ENCODE measurements at regions not wholly inside any gene's neighbourhood (a gene's known extent, or its start where the extent isn't known, plus 50 kb on each side); places are given as distances from the start of the nearest gene placed in this dataset.

DNA sequence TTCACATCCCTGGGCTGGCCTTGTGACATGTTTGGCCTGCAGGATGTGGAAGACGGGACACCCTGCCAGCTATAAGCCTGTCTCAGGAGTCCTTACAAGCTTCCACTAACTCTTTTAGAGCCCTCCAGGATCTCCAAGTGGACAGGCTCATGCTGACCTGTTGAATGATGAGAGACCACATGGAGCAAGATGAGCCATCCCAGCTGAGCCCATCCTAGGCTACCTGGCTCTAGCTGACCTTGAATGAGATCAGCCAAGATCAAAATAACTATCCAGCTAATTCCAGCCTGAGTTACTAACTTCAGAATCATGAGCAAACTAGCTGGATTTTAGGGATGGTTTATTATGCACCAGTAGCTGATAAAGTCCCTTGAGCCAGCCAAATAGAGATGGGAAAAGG lies 169.5 kb downstream of the TFAP2C start:
- intact Hi-C loops (cut with DNase I): no loop called here
- no peaks in the 10 kb centered on the region for H3K27me3 ChIP-seq
- H3K4me3 ChIP-seq: no peak overlapping the region
- no peaks in the 10 kb centered on the region for H3K4me1 ChIP-seq
- no peak overlapping the region for H3K27ac ChIP-seq
- H3K9me3 ChIP-seq: no peaks in the 10 kb centered on the region
- TF ChIP-seq, protein P1, sequence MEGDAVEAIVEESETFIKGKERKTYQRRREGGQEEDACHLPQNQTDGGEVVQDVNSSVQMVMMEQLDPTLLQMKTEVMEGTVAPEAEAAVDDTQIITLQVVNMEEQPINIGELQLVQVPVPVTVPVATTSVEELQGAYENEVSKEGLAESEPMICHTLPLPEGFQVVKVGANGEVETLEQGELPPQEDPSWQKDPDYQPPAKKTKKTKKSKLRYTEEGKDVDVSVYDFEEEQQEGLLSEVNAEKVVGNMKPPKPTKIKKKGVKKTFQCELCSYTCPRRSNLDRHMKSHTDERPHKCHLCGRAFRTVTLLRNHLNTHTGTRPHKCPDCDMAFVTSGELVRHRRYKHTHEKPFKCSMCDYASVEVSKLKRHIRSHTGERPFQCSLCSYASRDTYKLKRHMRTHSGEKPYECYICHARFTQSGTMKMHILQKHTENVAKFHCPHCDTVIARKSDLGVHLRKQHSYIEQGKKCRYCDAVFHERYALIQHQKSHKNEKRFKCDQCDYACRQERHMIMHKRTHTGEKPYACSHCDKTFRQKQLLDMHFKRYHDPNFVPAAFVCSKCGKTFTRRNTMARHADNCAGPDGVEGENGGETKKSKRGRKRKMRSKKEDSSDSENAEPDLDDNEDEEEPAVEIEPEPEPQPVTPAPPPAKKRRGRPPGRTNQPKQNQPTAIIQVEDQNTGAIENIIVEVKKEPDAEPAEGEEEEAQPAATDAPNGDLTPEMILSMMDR (IDR thresholded peaks at IDR 0.05): no peak
- H3K36me3 ChIP-seq: no peaks in the 10 kb centered on the region
- DNase-seq (ENCODE audit: low spot score in 2 of 2): no peak

DNA sequence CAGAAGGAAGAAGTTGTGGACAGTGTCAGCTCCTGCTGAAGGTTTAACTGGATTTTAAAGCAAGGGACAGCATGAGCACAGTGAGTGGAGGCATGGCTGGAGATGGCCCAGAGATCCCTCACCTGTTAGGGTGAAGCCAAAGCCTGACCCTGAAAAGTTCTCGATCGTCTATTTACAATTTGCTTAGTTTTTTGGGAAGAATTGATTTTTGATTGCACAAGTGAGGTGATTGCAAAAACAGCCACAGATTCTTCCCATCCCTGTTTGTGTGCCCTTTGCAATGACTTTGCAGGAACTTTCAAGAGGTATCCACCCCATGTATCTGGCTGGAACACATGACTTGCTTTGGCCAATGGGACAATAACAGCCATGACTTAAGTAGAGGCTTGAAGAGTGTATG lies 170.1 kb downstream of the TFAP2C start:
- Histone ChIP-seq H3K4me1 (no peaks in the 10 kb centered on the region), H3K36me3 (no peaks in the 10 kb centered on the region), H3K27ac (no peak overlapping the region), H3K9me3 (no peaks in the 10 kb centered on the region), H3K27me3 (no peaks in the 10 kb centered on the region), H3K4me3 (no peak overlapping the region)
- intact Hi-C loops (cut with DNase I): no loop called here
- TF ChIP-seq, protein P1 (IDR thresholded peaks at IDR 0.05): no peak
- no peak for DNase-seq (ENCODE audit: low spot score in 2 of 2)

DNA sequence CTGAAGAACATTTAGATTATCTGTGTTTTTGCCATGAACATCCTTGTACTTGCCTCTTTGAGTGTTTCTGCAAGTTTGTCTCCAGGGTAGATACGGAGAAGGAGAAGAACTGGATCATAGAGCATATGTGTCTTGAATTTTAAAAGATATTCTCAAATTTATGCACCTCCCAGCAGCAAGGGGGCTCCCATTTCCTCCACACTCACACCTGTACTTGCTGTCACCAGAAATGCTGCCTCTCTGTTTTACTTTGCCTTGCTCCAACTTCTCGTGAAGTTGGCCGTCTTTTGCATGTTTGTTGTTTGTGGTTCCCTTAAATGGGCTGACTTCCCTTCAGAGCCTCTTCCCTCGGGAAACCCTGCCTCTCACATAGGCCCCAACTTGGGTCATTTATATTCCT lies 171.0 kb downstream of the TFAP2C start:
- Histone ChIP-seq H3K27ac (no peak overlapping the region), H3K27me3 (no peaks in the 10 kb centered on the region), H3K4me3 (no peak overlapping the region), H3K4me1 (no peaks in the 10 kb centered on the region), H3K36me3 (no peaks in the 10 kb centered on the region), H3K9me3 (no peaks in the 10 kb centered on the region)
- DNase-seq (ENCODE audit: low spot score in 2 of 2): no peak
- intact Hi-C loops (cut with DNase I): no loop called here
- TF ChIP-seq, protein P1 (IDR thresholded peaks at IDR 0.05): no peak

DNA sequence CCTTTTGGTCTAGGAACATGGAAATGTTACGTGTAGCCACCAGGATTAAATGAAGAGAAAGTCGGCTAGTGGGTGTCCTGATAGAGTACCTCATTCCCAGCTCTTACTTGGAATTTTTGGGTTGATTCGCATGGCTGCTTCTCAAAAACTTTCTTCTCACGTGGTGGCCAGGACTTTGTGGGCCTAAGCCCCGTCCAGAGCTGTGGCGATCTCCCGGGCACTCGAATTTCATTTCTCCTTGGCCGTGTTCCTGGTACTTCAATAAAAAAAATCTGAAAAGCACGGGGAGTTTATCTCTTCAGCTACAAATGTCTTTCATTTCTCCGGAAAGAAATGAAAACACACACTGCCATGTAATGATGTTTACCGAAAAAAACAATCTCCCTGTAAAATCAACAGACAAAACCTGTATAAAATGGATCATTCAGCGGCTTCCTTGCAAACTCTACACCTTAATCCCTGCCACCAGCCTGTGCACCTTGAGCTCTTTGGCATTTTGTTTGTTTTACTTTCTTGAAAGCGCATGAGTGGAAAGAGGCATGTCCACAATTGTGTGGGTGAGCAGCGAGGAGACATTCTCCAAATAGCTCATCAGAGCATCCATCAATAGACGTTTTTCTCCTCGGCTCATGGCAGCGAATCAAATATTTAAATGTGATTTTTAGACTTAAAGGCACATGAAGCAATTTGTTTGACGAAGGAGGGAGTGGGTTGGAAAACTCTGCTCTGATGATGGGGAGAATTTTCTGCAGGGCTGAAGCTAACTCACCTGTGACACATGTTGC lies 173.1 kb downstream of the TFAP2C start:
- DNase-seq (ENCODE audit: low spot score in 2 of 2): no peak
- H3K9me3 ChIP-seq: no peaks in the 10 kb centered on the region

DNA sequence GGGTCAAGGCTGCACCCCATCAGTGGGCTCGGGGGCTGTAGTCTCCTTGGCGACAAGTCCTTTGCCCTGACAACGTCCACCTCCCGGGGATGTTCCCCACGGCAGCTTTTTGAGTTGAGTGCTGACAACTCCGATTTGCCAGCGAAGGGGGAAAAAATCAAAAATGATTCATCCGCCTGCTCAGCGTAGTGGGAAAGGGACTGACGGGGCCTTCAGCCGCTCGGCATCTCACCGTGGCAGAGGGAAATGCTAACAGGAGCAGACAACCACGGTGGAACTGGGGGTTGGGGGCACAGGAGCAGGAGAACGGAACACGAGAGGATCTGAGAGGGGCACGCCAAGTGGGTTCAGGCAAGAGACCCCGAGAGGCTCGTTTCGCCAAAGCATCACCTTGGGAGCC lies 173.7 kb downstream of the TFAP2C start:
- TF ChIP-seq, protein P1 (IDR thresholded peaks at IDR 0.05): no peak
- Histone ChIP-seq H3K4me1 (no peaks in the 10 kb centered on the region), H3K27me3 (no peaks in the 10 kb centered on the region), H3K27ac (no peak overlapping the region), H3K36me3 (no peaks in the 10 kb centered on the region), H3K4me3 (no peak overlapping the region), H3K9me3 (no peaks in the 10 kb centered on the region)
- intact Hi-C loops (cut with DNase I): no loop called here
- DNase-seq (ENCODE audit: low spot score in 2 of 2): no peak

More for the DNA sequence above, 173.1 kb downstream of the TFAP2C start:
- Histone ChIP-seq H3K27ac (no peak overlapping the region), H3K4me3 (no peak overlapping the region), H3K36me3 (no peaks in the 10 kb centered on the region), H3K27me3 (no peaks in the 10 kb centered on the region), H3K4me1 (no peaks in the 10 kb centered on the region)
- intact Hi-C loops (cut with DNase I): no loop called here
- TF ChIP-seq, protein P1 (IDR thresholded peaks at IDR 0.05): no peak

All from ascending aorta (tissue), 2 donors.